Stomach (tissue), 4 donors: ENCODE measurements at regions not wholly inside any gene's neighbourhood (a gene's known extent, or its start where the extent isn't known, plus 50 kb on each side); places are given as distances from the start of the nearest gene placed in this dataset.

Source experiments
- EP300 ChIP-seq: sonication (generic); formaldehyde crosslinking; IDR thresholded peaks from one replicate; pipeline ENCODE4 v1.6.1; 2017; ENCODE audit warnings: antibody characterized with exemption
- POLR2AphosphoS5 ChIP-seq, 3 donors: sonication (generic); formaldehyde crosslinking; IDR thresholded peaks; one replicate each; pipeline ENCODE4 v1.6.1; 2016; ENCODE audit warnings: antibody characterized with exemption in 3 of 3
- TF ChIP-seq, protein P1 (sequence below), 7 experiments: fragments of 450-650 bp in 4 of 7; fragments of 200-600 bp in 3 of 7; sonication (generic) in 3 of 7; IDR thresholded peaks; one replicate each; pipeline ENCODE4 v1.5.1; 2016 to 2019; ENCODE audit warnings: antibody characterized with exemption in 7 of 7, control low read depth in 2 of 7, mild to moderate bottlenecking in 1 of 7

DNA sequence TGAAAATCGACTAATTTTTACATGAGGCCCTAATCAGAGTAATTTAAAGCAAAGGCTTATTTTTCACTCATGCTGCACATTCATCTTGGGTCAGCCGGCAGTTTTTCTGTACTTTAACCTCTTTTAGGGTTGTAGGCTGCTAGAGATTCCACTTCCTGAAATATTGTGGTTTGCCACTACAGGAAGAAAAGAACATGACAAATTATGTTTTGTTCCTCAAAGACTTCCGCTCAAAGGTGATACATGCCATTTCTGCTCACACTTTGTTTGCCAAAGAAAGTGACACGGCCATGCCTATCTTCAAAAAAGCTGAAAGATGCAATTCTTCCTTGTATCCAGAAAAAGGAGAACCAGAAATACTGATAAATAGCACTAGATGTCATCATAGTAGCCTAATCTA lies 183.4 kb upstream of the PPFIA2 start:
- TF ChIP-seq, protein P1, sequence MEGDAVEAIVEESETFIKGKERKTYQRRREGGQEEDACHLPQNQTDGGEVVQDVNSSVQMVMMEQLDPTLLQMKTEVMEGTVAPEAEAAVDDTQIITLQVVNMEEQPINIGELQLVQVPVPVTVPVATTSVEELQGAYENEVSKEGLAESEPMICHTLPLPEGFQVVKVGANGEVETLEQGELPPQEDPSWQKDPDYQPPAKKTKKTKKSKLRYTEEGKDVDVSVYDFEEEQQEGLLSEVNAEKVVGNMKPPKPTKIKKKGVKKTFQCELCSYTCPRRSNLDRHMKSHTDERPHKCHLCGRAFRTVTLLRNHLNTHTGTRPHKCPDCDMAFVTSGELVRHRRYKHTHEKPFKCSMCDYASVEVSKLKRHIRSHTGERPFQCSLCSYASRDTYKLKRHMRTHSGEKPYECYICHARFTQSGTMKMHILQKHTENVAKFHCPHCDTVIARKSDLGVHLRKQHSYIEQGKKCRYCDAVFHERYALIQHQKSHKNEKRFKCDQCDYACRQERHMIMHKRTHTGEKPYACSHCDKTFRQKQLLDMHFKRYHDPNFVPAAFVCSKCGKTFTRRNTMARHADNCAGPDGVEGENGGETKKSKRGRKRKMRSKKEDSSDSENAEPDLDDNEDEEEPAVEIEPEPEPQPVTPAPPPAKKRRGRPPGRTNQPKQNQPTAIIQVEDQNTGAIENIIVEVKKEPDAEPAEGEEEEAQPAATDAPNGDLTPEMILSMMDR (IDR thresholded peaks at IDR 0.05), result no peak
- no peak for TF ChIP-seq POLR2AphosphoS5 (IDR thresholded peaks at IDR 0.05)
- no peak for TF ChIP-seq EP300
